SK-MEL-5 (cell line): ENCODE measurements at regions not wholly inside any gene's neighbourhood (a gene's known extent, or its start where the extent isn't known, plus 50 kb on each side); places are given as distances from the start of the nearest gene placed in this dataset.
"Not testable (repeated sequence)": the region's sequence is repeated elsewhere in the genome, so short reads cannot be mapped to it uniquely, and the experiment has no call there.

Experiments
- DNase-seq: peaks from one replicate; pipeline ENCODE4 v3.0.0-alpha.2; 2016; ENCODE audit warnings: low read depth, low spot score
- in situ Hi-C: cut with HindIII; loops from 2 replicates; pipeline ENCODE4 v1.10.0; 2016; ENCODE audit warnings: low sequenced_read_pairs, high pct_unique_total_duplicates, low pct_unique_long_range_greater_than_20kb

DNA sequence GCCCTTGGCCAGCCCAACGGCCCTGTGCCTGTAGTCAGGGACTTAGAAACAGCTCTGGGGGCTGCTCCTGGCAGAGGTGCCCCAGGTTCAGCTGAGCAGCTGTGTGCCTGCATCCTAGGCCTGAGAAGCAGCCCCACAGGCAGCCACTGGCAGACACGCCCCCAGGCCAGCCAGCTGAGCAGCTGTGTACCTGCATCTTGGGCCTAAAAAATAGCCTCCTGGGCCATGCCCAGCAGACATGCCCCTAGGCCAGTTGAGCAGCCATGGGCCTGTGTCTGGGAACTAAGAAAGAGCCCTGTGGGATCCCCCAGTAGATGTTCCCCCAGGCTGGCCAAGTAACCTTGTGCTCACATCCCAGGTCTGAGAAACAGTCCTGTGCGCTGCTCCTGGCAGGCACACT is 64.0 kb downstream of the TBR1 start:
- in situ Hi-C loops = no loop called here
- DNase-seq = no peak

DNA sequence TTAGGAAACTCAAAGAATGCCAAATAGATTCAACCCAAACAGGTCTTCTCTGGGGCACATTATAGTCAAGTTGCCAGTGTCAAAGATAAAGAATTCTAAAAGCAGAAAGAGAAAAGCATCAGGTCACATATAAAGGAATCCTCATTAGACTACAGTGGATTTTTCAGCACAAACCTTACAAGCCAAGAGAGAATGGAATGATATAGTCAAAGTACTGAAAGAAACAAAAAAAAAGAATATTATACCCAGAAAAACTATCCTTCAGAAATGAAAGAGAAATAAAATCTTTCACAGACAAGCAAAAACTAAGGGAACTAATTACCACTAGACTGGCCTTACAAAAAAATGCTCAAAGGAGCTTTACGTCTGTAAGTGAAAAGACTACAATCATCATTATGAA is 65.5 kb downstream of the TBR1 start:
- in situ Hi-C loops = no loop called here
- DNase-seq = no peak

DNA sequence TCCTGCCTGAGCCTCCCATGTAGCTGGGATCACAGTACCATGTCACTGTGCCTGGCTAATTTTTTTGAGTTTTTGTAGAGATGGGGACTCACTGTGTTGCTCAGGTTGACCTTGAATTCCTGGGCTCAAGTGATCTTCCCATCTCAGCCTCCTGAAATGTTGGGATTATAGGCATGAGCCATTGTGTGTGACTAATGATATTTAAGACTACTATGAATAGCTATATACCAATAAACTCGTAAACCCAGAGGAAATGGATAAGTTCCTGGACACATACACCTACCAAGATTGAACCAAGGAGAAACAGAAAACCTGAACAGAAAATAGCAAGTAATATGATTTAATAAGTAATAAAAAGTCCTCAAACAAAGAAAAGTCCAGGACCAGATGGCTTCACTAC is 68.0 kb downstream of the TBR1 start:
- DNase-seq = no peak
- in situ Hi-C loops = no loop called here

DNA sequence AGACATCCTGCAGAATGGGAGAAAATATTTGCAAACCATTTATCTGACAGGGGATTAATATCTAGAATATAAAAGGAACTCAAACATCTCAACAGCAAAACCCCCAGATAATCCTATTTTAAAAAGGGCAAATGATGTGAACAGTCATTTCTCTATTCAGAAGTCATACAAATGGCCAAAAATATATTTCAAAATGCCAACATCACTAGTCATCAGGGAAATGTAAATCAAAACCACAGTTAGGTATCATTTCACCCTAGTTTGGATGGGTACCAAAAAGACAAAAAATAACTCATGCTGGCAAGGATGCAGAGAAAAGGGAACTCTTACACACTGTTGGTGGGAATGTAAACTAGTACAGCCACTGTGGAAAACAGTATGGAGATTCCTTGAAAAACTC is 70.0 kb downstream of the TBR1 start:
- no peak for DNase-seq

DNA sequence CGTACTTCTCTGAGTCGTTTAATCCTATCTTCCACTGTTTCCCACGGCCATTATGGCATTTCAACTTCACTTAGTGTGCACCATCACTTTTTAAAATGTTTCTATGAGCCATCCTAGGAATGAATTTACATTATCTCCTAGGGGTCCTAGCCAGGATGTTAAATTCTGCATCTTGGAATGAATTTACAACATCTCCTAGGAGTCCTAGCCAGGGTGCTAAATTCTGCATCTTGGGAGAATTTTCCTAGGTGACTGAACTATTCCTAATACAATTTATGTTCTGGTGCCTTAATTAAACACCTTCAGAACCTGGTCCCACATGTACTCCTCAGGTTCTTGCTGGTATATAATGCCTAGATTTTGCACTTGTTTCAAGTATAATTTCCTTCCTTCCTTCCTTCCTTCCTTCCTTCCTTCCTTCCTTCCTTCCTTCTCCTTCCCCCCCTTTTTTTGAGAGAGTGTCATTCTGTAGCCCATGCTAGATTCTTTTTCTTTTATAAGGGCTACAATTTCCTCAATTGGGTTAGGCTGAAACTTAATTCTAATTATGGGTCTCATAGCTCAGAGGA is 72.1 kb downstream of the TBR1 start:
- DNase-seq = no peak
- in situ Hi-C loops = no loop called here

More for the DNA sequence above, 70.0 kb downstream of the TBR1 start:
- in situ Hi-C loops = no loop called here

DNA sequence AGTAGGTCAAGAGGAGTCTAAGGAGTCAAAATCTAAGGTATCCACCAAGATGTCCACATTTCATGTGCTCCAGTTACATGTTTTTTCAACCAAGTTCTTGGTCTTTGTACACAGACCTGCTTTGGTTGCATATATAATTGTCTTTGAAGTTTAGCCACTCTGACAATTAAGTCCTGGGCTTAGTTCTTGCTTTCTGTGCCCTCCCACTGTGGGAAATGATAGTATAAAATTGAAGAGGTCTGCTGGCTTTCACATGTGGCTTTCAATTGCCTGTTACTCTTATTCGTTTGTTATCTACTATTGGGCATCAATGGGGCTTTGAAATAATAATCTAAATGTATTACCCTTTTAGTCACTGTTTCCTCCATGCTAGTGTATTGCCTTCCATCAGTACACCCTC is 72.8 kb downstream of the TBR1 start:
- in situ Hi-C loops = no loop called here
- no peak for DNase-seq

DNA sequence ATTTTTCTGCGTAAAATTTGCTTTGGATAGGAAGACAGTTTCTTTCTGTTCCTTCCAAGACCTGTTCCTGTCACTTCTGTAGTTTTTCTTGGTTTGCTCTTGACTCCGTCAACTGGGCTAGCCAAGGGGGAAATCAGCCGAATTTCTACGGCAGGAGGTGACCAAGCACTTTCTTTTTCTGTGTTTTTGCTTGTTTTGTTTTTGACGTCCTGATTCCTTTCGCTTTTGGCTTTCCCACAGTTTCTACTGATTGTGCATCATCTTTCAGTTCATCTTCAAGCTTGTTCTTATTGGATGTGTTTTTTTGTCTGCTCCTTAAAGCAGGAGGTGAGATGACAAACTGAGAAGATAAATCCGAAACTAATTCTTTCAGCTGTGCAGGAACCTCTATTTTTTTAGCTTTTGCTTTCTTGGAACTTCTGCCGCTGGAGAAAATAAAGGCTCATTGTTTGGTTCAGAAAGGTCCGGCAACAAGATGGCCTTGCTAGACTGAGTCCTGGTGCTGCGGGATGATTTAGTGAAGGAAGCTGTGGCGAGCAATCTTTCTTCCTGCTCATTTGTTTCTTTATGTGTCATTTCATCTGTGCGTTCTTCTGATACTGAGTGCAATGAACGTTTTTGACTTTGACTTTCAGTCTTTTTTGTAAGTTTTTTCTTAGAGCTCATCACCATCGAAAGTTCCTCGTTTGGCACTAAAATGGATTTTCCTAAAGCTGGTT is 85.0 kb downstream of the TBR1 start:
- DNase-seq = peak; percentile 17
- in situ Hi-C loops = not testable (repeated sequence)

DNA sequence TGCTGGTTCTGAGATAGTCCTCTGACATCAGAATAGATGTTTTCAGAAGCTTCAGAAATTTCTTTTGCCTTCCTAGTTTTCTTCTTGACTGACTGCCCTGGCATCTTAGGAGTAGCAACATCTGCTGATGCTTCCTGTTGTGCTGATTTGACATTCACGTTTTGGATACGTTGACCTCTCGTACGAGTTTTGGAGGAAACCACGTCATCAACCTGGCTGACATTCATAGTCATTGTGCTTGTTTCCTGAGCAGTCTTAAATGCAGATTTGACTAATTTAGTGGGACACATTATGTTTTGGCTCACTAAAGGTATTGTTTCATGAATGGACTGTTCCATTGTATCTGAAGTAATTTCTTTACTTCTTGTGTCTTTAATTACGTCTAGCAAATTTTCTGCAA is 86.2 kb downstream of the TBR1 start:
- DNase-seq, in situ Hi-C loops: not testable (repeated sequence)

DNA sequence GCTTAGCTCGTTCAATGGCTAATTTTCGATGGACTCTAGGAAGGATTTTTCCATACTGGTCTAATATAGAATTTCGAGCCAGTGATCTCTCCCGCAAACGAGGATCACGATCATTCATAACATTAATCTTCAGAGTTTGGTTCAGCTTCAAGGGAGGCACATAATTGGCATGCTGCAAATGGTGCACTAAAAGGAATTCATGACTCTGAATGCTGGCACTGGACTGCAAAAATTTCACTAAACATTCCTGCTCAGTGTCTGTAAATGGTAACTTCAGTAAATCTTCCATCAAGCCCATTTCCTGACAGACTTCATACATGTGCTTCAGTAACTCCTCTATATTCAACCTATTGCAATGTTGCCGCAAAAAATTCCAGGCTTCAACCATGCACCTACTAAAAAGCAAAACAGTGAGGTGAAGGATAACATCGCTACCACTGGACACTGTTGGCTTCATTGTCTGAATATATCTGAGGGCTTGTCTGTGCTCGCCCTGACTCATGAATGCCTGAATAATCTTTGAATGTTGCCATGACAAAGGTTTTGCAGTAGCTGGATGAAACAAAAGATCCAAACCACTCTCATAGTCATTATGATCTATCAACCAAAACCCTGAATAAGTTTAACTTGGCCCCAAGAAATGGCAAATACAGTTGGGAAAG is 88.7 kb downstream of the TBR1 start:
- in situ Hi-C loops = not testable (repeated sequence)

DNA sequence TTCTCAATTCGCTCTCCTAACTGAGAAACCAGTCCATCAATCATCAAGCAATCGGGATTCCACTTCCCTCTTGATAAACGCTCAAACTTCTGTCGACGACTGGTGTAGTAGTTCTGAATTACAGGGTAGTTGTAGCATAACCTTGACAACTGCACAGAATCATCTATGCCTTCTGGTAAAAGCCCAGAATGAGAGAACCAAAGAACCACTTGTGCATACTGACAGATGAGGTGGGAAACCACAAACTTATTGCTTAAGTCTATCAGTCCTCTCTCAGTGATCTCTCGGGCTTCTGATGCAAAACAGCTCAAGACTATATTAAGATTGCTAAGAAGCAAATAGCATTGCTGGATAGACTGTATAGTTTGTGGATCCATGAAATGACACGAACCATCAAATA is 89.4 kb downstream of the TBR1 start:
- in situ Hi-C loops, DNase-seq: not testable (repeated sequence)

More for the DNA sequence above, 88.7 kb downstream of the TBR1 start:
- not testable (repeated sequence) for DNase-seq

DNA sequence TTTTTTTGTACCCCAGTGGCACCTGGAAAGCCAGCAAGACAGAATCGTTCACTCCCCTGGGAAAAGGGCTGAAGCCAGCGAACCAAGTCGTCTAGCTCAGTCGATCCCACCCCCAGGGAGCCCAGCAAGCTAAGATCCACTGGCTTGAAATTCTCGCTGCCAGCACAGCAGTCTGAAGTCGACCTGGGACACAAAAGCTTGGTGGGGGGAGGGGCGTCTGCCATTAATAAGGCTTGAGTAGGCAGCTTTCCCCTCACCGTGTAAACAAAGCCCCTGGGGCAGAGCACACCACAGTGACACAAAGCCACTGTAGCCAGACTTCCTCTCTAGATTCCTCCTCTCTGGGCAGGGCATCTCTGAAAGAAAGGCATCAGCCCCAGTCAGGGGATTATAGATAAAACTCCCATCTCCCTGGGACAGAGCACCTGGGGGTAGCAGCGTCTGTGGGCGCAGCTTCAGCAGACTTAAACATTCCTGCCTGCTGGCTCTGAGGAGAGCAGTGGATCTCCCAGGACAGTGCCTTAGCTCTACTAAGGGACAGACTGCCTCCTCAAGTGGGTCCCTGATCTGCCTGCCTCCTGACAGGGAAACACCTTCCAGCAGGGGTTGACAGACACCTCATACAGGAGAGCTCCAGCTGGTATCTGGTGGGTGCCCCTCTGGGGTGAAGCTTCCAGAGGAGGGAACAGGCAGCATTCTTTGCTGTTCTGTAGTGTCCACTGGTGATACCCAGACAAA is 97.4 kb downstream of the TBR1 start:
- in situ Hi-C loops, DNase-seq: not testable (repeated sequence)

DNA sequence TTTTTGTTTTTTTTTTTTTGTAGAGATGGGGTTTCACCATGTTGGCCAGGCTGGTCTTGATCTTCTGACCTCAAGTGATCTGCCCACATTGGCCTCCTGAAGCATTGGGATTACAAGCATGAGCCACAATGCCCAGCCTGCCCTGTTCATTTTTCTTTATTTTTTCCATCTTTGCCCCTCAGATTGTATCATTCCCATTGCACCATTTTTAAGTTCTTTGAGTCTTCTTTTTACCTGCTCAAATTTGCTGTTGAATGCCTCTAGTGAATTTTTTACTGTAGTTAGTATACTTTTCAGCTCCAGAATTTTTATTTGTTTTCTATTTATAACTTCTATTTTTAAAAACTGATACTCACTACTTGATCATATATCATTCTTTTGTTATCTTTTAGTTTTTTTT is 101.4 kb upstream of the SLC4A10 start:
- in situ Hi-C loops = no loop called here

DNA sequence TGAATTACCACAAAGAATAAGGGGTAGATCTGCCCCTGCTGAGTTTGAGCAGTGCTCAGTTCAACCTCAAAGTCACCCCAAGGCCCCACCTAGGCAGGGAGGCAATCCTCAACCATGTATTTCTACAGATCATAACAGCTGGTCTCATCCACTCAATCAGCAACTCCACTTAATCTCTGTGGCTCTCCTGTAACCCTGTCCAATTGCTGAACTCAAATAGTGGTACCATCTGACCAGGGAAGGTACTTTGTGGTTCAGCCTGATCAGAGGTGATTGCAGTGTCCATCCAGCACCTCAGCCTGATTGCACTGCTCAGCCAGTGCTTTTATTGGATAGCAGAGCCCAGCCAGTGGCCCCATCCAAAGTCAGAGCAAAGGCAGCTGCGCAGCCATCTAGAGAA is 91.0 kb upstream of the SLC4A10 start:
- in situ Hi-C loops = no loop called here
- DNase-seq = no peak

More for the DNA sequence above, 101.4 kb upstream of the SLC4A10 start:
- no peak for DNase-seq

DNA sequence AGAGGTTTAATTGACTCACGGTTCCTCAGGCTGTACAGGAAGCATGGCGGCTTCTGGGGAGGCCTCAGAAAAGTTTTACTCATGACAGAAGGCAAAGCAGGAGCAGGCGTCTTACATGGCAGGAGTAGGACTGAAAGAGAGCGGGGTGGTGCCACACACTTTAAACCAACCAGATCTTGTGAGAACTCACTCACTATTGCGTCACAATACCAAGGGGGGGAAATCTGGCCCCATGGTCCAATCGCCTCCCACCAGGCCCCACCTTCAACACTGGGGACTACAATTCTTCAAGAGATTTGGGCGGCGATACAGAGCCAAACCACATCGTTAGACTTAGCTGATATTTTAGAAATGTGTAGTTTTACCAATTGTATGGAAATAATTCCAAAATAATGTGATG is 77.6 kb upstream of the SLC4A10 start:
- in situ Hi-C loops = no loop called here
- DNase-seq = no peak

DNA sequence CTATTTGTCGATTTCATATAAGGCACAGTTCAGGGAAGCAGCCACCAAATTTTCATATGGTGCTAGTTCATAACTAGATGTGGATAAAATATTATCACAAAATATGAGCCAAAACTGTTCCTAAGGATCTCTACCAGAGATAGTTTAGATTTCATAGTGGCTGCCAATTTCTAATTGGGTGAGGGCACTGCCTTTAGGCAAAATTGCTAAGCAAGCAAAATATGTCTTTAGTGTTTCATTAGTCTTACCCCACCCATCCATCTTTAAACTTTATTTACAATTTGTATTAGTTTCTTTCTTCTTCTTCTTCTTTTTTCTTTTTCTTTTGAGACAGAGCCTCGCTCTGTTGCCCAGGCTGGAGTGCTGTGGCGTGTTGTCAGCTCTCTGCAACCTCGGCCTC is 77.1 kb upstream of the SLC4A10 start:
- in situ Hi-C loops = no loop called here

DNA sequence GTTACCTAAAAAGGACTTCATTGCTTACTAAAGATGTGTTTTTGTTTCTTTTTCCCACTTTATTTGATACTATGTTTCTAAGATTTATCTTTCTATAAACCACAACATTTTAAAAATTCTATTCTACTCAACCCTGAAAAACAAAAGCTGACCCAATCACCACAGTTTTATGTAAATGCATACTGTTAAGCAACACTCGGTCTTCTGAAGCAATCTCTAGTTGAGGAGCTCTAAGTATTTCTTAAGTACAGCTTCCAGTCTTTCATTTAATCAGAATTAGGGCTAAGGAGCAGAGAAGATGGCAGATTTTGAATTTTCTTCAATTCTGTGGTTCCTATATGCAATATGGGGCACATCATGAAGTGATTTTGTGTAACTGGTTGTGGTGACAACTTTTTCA is 72.2 kb upstream of the SLC4A10 start:
- in situ Hi-C loops = no loop called here
- DNase-seq = no peak

More for the DNA sequence above, 77.1 kb upstream of the SLC4A10 start:
- no peak for DNase-seq

DNA sequence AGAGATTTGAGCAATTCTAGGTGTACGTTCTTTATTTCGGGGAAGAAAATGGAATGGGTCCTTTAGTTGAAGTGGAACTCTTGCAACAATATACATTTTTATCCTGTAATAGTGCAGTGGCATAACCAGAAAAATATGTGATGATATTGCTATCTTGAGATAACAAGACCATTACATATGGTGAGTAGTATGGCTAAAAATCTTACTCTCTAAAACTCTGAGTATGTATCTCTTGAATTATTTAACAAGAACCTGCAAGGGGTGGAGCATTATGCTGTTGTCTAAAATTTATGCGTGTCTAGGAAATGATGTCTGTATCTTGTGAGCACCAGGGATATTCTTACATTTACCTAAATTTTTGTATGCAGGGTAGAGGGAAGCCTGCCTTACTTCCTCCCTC is 68.4 kb upstream of the SLC4A10 start:
- no peak for DNase-seq
- in situ Hi-C loops = no loop called here

DNA sequence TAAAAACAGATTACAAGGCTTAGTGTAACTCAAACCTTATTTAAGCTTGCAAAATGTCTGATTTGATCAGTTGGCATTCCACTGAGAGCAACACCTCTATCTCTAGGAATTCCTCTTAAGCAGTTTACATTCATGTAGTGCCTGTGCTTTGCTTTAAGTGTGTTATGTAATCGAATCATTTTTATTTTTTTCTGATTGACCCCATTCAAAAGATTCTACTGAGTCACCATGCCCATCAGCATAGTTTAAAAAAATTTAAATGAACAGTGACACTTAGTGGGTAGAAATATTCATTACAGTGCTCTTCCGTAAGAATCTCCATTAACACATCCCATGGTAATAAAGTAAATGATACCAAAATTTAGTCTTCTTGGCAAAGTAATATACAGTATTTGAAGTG is 67.8 kb upstream of the SLC4A10 start:
- in situ Hi-C loops = no loop called here
- peak; percentile 7 for DNase-seq
